Neural crest cell (in vitro differentiated cells): ENCODE measurements at regions not wholly inside any gene's neighbourhood (a gene's known extent, or its start where the extent isn't known, plus 50 kb on each side); places are given as distances from the start of the nearest gene placed in this dataset.

Experiments used
- DNase-seq: peaks from one replicate; pipeline ENCODE4 v3.0.0; 2021; ENCODE audit warnings: low read depth, mixed read lengths, low spot score
- H3K27ac Mint-ChIP-seq: one replicate; pipeline ENCODE4 v1.8.0; 2021; ENCODE audit warnings: mild to moderate bottlenecking, mixed read lengths; ENCODE audit not compliant: unreplicated experiment
- H3K27me3 Mint-ChIP-seq: 2 replicates; pipeline ENCODE4 v1.8.0; 2021; ENCODE audit warnings: low read depth, mild to moderate bottlenecking, mixed read lengths
- H3K36me3 Mint-ChIP-seq: 2 replicates; pipeline ENCODE4 v1.8.0; 2021; ENCODE audit warnings: low read depth, mild to moderate bottlenecking, mixed read lengths
- H3K4me1 Mint-ChIP-seq: 2 replicates; pipeline ENCODE4 v1.8.0; 2021; ENCODE audit warnings: mixed read lengths
- H3K4me3 Mint-ChIP-seq: one replicate; pipeline ENCODE4 v1.8.0; 2021; ENCODE audit warnings: mild to moderate bottlenecking, mixed read lengths
- H3K9me3 Mint-ChIP-seq: 2 replicates; pipeline ENCODE4 v1.8.0; 2021; ENCODE audit warnings: mixed read lengths
- CTCF ChIP-seq: fragments of 200-600 bp; sonication (generic); conservative IDR thresholded peaks from 2 replicates; pipeline ENCODE4 v1.5.0; 2021; ENCODE audit warnings: antibody characterized with exemption, mild to moderate bottlenecking

GRCh38 chr1:30618335-30618747 is 105.0 kb downstream of the MATN1 start:
- no peak for TF ChIP-seq CTCF
- no peak overlapping the region for H3K4me3 Mint-ChIP-seq
- H3K27me3 Mint-ChIP-seq = peaks cover 13% of the 10 kb centered on the region
- H3K27ac Mint-ChIP-seq = no peak overlapping the region
- H3K4me1 Mint-ChIP-seq = no peaks in the 10 kb centered on the region
- no peaks in the 10 kb centered on the region for H3K36me3 Mint-ChIP-seq
- no peak for DNase-seq
- H3K9me3 Mint-ChIP-seq = peaks cover 7% of the 10 kb centered on the region

- Mint-ChIP-seq H3K9me3 (no peaks in the 10 kb centered on the region), H3K27me3 (peaks cover 12% of the 10 kb centered on the region), H3K36me3 (no peaks in the 10 kb centered on the region), H3K4me1 (no peaks in the 10 kb centered on the region), H3K27ac (no peak overlapping the region), H3K4me3 (no peak overlapping the region)
- DNase-seq = no peak
- TF ChIP-seq CTCF = no peak
Measured at GRCh38 chr1:30616759-30617158, 106.6 kb downstream of the MATN1 start.

GRCh38 chr1:30615816-30616590 is 107.4 kb downstream of the MATN1 start:
- Mint-ChIP-seq H3K4me3 (no peak overlapping the region), H3K9me3 (no peaks in the 10 kb centered on the region), H3K27ac (no peak overlapping the region), H3K36me3 (no peaks in the 10 kb centered on the region), H3K4me1 (no peaks in the 10 kb centered on the region), H3K27me3 (peaks cover 12% of the 10 kb centered on the region)
- no peak for DNase-seq
- no peak for TF ChIP-seq CTCF

- no peak for DNase-seq
- H3K27ac Mint-ChIP-seq = no peak overlapping the region
- H3K27me3 Mint-ChIP-seq = peaks cover 15% of the 10 kb centered on the region
- H3K36me3 Mint-ChIP-seq = no peaks in the 10 kb centered on the region
- H3K4me1 Mint-ChIP-seq = no peaks in the 10 kb centered on the region
- H3K4me3 Mint-ChIP-seq = no peak overlapping the region
- no peak for TF ChIP-seq CTCF
- no peaks in the 10 kb centered on the region for H3K9me3 Mint-ChIP-seq
Measured at GRCh38 chr1:30615076-30615795, 108.1 kb downstream of the MATN1 start.

- Mint-ChIP-seq H3K27me3 (peaks cover 20% of the 10 kb centered on the region), H3K4me3 (no peak overlapping the region), H3K27ac (no peak overlapping the region), H3K4me1 (no peaks in the 10 kb centered on the region), H3K9me3 (no peaks in the 10 kb centered on the region), H3K36me3 (no peaks in the 10 kb centered on the region)
- TF ChIP-seq CTCF = no peak
- no peak for DNase-seq
Measured at GRCh38 chr1:30613188-30613587, 110.2 kb downstream of the MATN1 start.
